ENCODE measurements at regions not wholly inside any gene's neighbourhood (a gene's known extent, or its start where the extent isn't known, plus 50 kb on each side); places are given as distances from the start of the nearest gene placed in this dataset.

GRCh38 chr10:109359316-109359715, 564.0 kb downstream of the XPNPEP1 start:
- no peak for TF ChIP-seq REST (IDR thresholded peaks at IDR 0.05; ENCODE audit: low read depth)
- no peak for TF ChIP-seq MAX (IDR thresholded peaks at IDR 0.05)
- TF ChIP-seq RAD21 (IDR thresholded peaks at IDR 0.05; ENCODE audit: low read depth) = no peak
- no peak for TF ChIP-seq TAF1 (IDR thresholded peaks at IDR 0.05; ENCODE audit: low read depth)
- no peak for TF ChIP-seq YY1 (IDR thresholded peaks at IDR 0.05; ENCODE audit: low read depth)
- no peak for TF ChIP-seq CEBPB (IDR thresholded peaks at IDR 0.05)
- TF ChIP-seq USF1 (IDR thresholded peaks at IDR 0.05) = no peak
- no peak for TF ChIP-seq FOXM1 (IDR thresholded peaks at IDR 0.05; ENCODE audit: borderline replicate concordance, low read depth)
- no peak for TF ChIP-seq CREB1 (IDR thresholded peaks at IDR 0.05; ENCODE audit: low read depth)
- no peak for TF ChIP-seq EP300 (IDR thresholded peaks at IDR 0.05; ENCODE audit: borderline replicate concordance)
- TF ChIP-seq EGR1 (IDR thresholded peaks at IDR 0.05) = no peak
- TF ChIP-seq ZBTB7A (IDR thresholded peaks at IDR 0.05; ENCODE audit: low read depth) = no peak

Measured in Ishikawa (cell line).